Kidney (tissue), 13 donors: ENCODE measurements at regions not wholly inside any gene's neighbourhood (a gene's known extent, or its start where the extent isn't known, plus 50 kb on each side); places are given as distances from the start of the nearest gene placed in this dataset.

ENCODE experiments used
- DNase-seq, 5 donors: peaks; one replicate each; pipeline ENCODE4 v3.0.0-alpha.2; 2013 to 2020
- FAIRE-seq: peaks from 2 replicates; lab custom pipeline; 2012; peaks lifted over from hg19 to GRCh38; lab: Jason Lieb, UNC
- H3K27ac ChIP-seq, 2 donors: one replicate each; pipeline ENCODE4 v1.7.0; 2013; ENCODE audit warnings: low read depth in 2 of 2, low read length in 2 of 2, inconsistent platforms in 1 of 2
- H3K27me3 ChIP-seq: one replicate; pipeline ENCODE4 v1.7.1; 2013; ENCODE audit warnings: low read length, inconsistent platforms; ENCODE audit not compliant: control insufficient read depth, insufficient read depth
- H3K36me3 ChIP-seq, 3 donors: one replicate each; pipeline versions ENCODE4 v1.7.0 to v1.7.1; 2013; ENCODE audit warnings: low read length in 3 of 3, control low read depth in 1 of 3, inconsistent platforms in 1 of 3; ENCODE audit not compliant: insufficient read depth in 3 of 3, control insufficient read depth in 2 of 3
- H3K4me1 ChIP-seq, 3 donors: one replicate each; pipeline versions ENCODE4 v1.7.0 to v1.7.1; 2013; ENCODE audit warnings: low read length in 3 of 3, inconsistent platforms in 1 of 3, low read depth in 1 of 3; ENCODE audit not compliant: control insufficient read depth in 2 of 3, insufficient read depth in 2 of 3
- H3K4me3 ChIP-seq, 3 donors: one replicate each; pipeline versions ENCODE4 v1.7.0 to v1.8.1; 2013; ENCODE audit warnings: low read length in 3 of 3, control low read depth in 1 of 3, inconsistent platforms in 1 of 3
- H3K9ac ChIP-seq, 3 donors: one replicate each; pipeline versions ENCODE4 v1.7.0 to v1.7.1; 2013; ENCODE audit warnings: low read length in 3 of 3, control low read depth in 1 of 3, inconsistent platforms in 1 of 3
- H3K9me3 ChIP-seq, 3 donors: one replicate each; pipeline versions ENCODE4 v1.7.0 to v1.7.1; 2013; ENCODE audit warnings: low read length in 3 of 3, control low read depth in 1 of 3, inconsistent platforms in 1 of 3; ENCODE audit not compliant: control insufficient read depth in 2 of 3, insufficient read depth in 1 of 3
- CTCF ChIP-seq: IDR thresholded peaks from 3 replicates; pipeline ENCODE4 v1.5.1; 2012; ENCODE audit warnings: mild to moderate bottlenecking, moderate library complexity, borderline replicate concordance; ENCODE audit not compliant: insufficient read depth; ENCODE audit errors: extremely low read depth
- intact Hi-C: fragments of 100-400 bp; cut with DNase I; formaldehyde crosslinking; loops from one replicate; pipeline ENCODE4 v1.11.1; 2022
- donor health status: control.
- donor health status: control.
- donor health status: control.
- donor health status: control.
- donor health status: control.
- donor health status: DM: yes; HTN: yes; CAD: no.
- donor health status: Normal renal cell carcinoma (clear cell type).

- H3K9me3 ChIP-seq: no peaks in the 10 kb centered on the region
- no peak for TF ChIP-seq CTCF
- no peak for DNase-seq
- no peaks in the 10 kb centered on the region for H3K27me3 ChIP-seq
- intact Hi-C loops: no loop called here
- H3K36me3 ChIP-seq: no peaks in the 10 kb centered on the region
- no peak overlapping the region for H3K4me3 ChIP-seq
- no peak overlapping the region for H3K27ac ChIP-seq
- no peaks in the 10 kb centered on the region for H3K4me1 ChIP-seq
- H3K9ac ChIP-seq: no peak overlapping the region
- no peak for FAIRE-seq
Observed at GRCh38 chr6:98586163-98586562, 248.2 kb upstream of the POU3F2 start.

GRCh38 chr6:98587555-98587954 lies 246.8 kb upstream of the POU3F2 start:
- Histone ChIP-seq H3K4me1 (no peaks in the 10 kb centered on the region), H3K36me3 (no peaks in the 10 kb centered on the region), H3K27ac (no peak overlapping the region), H3K9ac (no peak overlapping the region), H3K9me3 (no peaks in the 10 kb centered on the region), H3K4me3 (no peak overlapping the region), H3K27me3 (no peaks in the 10 kb centered on the region)
- no peak for DNase-seq
- intact Hi-C loops: no loop called here
- FAIRE-seq: no peak
- no peak for TF ChIP-seq CTCF

DNA sequence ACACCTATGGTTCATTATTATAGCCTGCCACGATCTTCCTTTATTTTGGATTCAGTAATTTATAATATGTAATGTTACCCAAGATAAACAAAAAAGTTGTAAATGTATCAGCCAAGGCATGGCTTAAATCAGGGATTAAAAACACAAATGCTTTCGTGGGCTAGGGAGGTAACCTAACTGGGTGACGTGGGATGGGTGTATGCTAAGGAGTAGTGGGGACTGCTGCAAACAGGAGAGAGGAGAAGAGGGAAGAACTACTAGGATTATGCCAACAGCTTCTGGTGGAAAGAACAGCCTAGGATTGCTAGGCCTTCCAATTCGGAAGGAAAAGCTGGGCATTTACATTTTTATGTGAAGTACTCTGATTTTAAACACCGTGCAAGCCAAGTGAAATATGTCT lies 244.8 kb upstream of the POU3F2 start:
- no peak overlapping the region for H3K9ac ChIP-seq

More for the DNA sequence above, 244.8 kb upstream of the POU3F2 start:
- intact Hi-C loops: no loop called here
- no peak for DNase-seq
- TF ChIP-seq CTCF: no peak
- no peaks in the 10 kb centered on the region for H3K9me3 ChIP-seq
- H3K36me3 ChIP-seq: no peaks in the 10 kb centered on the region
- no peaks in the 10 kb centered on the region for H3K4me1 ChIP-seq
- no peaks in the 10 kb centered on the region for H3K27me3 ChIP-seq
- no peak overlapping the region for H3K27ac ChIP-seq
- H3K4me3 ChIP-seq: no peak overlapping the region
- FAIRE-seq: no peak
